HCT116 (cell line): ENCODE measurements at regions not wholly inside any gene's neighbourhood (a gene's known extent, or its start where the extent isn't known, plus 50 kb on each side); places are given as distances from the start of the nearest gene placed in this dataset.
A peak's percentile ranks its signal among the peaks of the same experiment; 100 is the strongest.

ENCODE experiments used
- ATF3 ChIP-seq: IDR thresholded peaks from 2 replicates; pipeline ENCODE4 v1.6.1; 2012
- CTCF ChIP-seq, 3 experiments: fragments of 200-600 bp in 1 of 3; sonication (generic) in 1 of 3; IDR thresholded peaks in 2 of 3; conservative IDR thresholded peaks in 1 of 3; 2 replicates each; pipeline ENCODE4 v1.5.1; 2012 to 2017; ENCODE audit warnings: low read depth in 2 of 3, low read length in 2 of 3, antibody characterized with exemption in 1 of 3, borderline replicate concordance in 1 of 3, control low read depth in 1 of 3, mild to moderate bottlenecking in 1 of 3, mixed read lengths in 1 of 3, mixed run types in 1 of 3, moderate library complexity in 1 of 3; ENCODE audit not compliant: insufficient read depth in 1 of 3
- EZH2 ChIP-seq: fragments of 200-600 bp; sonication (generic); IDR thresholded peaks from 2 replicates; pipeline ENCODE4 v1.6.1; 2017; ENCODE audit warnings: antibody characterized with exemption, mixed run types
- EZH2phosphoT487 ChIP-seq: fragments of 200-600 bp; IDR thresholded peaks from 2 replicates; pipeline ENCODE4 v1.6.1; 2018; ENCODE audit warnings: antibody characterized with exemption, borderline replicate concordance
- JUND ChIP-seq: IDR thresholded peaks from 2 replicates; pipeline ENCODE4 v1.6.1; 2012
- POLR2A ChIP-seq: IDR thresholded peaks from 2 replicates; pipeline ENCODE4 v1.7.0; 2011; ENCODE audit warnings: borderline replicate concordance; ENCODE audit not compliant: insufficient read depth, insufficient read length; ENCODE audit errors: extremely low read depth
- POLR2AphosphoS5 ChIP-seq: IDR thresholded peaks from 2 replicates; pipeline ENCODE4 v1.6.1; 2011; ENCODE audit warnings: mild to moderate bottlenecking, low read depth, low read length, moderate library complexity
- RAD21 ChIP-seq: IDR thresholded peaks from 2 replicates; pipeline ENCODE4 v1.6.1; 2012; ENCODE audit warnings: low read depth, mild to moderate bottlenecking
- REST ChIP-seq: IDR thresholded peaks from 2 replicates; pipeline ENCODE4 v1.6.1; 2012; ENCODE audit warnings: low read depth
- SIN3A ChIP-seq: IDR thresholded peaks from 2 replicates; pipeline ENCODE4 v1.6.1; 2012; ENCODE audit warnings: low read depth
- SP1 ChIP-seq: IDR thresholded peaks from 2 replicates; pipeline ENCODE4 v1.6.1; 2012; ENCODE audit warnings: low read depth
- YY1 ChIP-seq: IDR thresholded peaks from 2 replicates; pipeline ENCODE4 v1.6.1; 2011; ENCODE audit warnings: low read length, low read depth, moderate library complexity, mild to moderate bottlenecking; ENCODE audit not compliant: insufficient replicate concordance; ENCODE audit errors: extremely low read depth
- ZBTB33 ChIP-seq: IDR thresholded peaks from 2 replicates; pipeline ENCODE4 v1.6.1; 2011; ENCODE audit warnings: mild to moderate bottlenecking, low read length, moderate library complexity; ENCODE audit not compliant: insufficient replicate concordance; ENCODE audit errors: extremely low read depth
- ZNF274 ChIP-seq: fragments of 200-500 bp; sonication (Bioruptor generic); IDR thresholded peaks from 2 replicates; pipeline ENCODE4 v1.6.1; 2014; ENCODE audit warnings: mild to moderate bottlenecking, low read depth, low read length, inconsistent platforms

- no peak for TF ChIP-seq CTCF (IDR thresholded peaks at IDR 0.05 in 2 of 3, conservative IDR thresholded peaks at IDR 0.05 in 1 of 3; ENCODE audit: borderline replicate concordance in 1 of 3, insufficient read depth in 1 of 3, low read depth in 2 of 3, low read length in 2 of 3)
- TF ChIP-seq SP1 = no peak
- TF ChIP-seq ZNF274 = no peak
- TF ChIP-seq POLR2AphosphoS5 = no peak
- no peak for TF ChIP-seq EZH2phosphoT487
- no peak for TF ChIP-seq ZBTB33
- TF ChIP-seq POLR2A = no peak
- no peak for TF ChIP-seq ATF3
- peak; percentile 21; the same call in 1 of the 2 replicates for TF ChIP-seq JUND
- no peak for TF ChIP-seq REST
- no peak for TF ChIP-seq EZH2
- TF ChIP-seq RAD21 = no peak
- TF ChIP-seq YY1 = no peak
- no peak for TF ChIP-seq SIN3A
These were observed 392.7 kb upstream of the FANCL start for GRCh38 chr2:58633613-58634365.
